Mucosa of gallbladder (tissue), 1 donor: ENCODE measurements at regions not wholly inside any gene's neighbourhood (a gene's known extent, or its start where the extent isn't known, plus 50 kb on each side); places are given as distances from the start of the nearest gene placed in this dataset.

Experiments used
- DNase-seq: peaks from one replicate; pipeline ENCODE4 v3.0.0-alpha.2; 2020; ENCODE audit warnings: low spot score
- donor health status: DM: no; HTN: no; CAD: no.

DNA sequence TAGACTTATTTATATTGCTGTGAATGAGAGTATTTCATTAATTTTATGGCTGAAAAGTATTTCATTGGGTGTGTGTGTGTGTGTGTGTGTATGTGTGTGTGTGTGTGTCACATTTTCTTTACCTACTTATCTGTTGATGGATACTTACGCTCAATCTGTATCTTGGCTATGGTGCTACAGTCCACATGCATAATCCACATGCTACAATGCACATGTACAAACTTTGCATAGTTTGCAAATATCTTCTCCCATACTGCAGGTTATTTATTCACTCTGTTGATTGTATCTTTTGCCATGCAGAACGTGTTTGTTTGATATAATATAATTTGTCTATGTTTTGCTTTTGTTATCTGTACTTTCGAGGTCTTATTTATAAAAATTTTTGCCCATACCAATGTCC is 167.8 kb downstream of the RAB28 start:
- DNase-seq, result no peak

- no peak for DNase-seq
These were observed 170.3 kb downstream of the RAB28 start for GRCh38 chr4:13313856-13314255.

- DNase-seq, result no peak
These were observed 171.9 kb downstream of the RAB28 start for GRCh38 chr4:13312264-13312663.

GRCh38 chr4:13309751-13310150 is 174.4 kb downstream of the RAB28 start:
- DNase-seq, result no peak

- DNase-seq, result no peak
These were observed 177.8 kb downstream of the RAB28 start for GRCh38 chr4:13306356-13306755.

DNA sequence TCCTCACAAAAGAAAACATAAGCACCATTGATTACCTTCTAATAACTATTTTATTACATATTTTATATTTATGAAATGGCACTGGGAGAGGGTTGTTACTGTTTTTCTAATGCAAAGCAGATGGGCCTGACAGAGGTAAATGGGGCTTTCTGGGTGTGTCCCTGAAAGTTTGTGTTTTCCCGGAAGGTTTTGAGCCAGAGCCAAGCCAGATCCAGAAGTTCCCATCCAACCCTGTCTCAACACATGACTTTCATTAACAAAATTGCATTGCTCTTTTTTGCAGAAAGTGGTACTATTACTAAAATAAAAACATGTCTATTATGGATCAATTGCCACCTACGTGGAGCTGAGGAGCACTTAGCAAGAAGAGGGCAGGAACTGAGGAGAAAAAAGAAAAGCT is 181.3 kb downstream of the RAB28 start:
- no peak for DNase-seq

- no peak for DNase-seq
These were observed 184.8 kb downstream of the RAB28 start for GRCh38 chr4:13299343-13299742.

- DNase-seq, result peak; percentile 44
These were observed 185.5 kb downstream of the RAB28 start for GRCh38 chr4:13298655-13299054.

GRCh38 chr4:13296986-13297385 is 187.2 kb downstream of the RAB28 start:
- DNase-seq, result no peak

- DNase-seq, result peak; percentile 18
These were observed 189.1 kb downstream of the RAB28 start for GRCh38 chr4:13294961-13295605.

DNA sequence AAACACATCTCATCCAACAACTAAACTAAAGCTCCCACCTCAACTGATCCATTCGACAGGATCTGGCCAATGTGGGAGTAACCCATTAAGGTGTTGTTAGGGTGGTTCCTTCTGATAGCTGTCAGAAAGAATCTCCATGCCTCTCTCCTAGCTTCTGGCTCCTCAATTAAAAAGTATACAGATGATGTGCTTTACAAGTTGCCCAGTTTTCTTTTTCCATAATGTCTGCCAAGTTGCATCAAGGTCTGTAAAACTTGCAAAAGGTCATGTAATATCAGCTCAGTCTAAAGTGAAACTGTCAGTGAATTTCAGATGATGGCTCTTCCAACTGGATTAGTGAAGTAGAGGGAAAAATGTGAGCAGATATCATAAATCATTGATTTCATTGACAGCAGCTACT is 191.8 kb downstream of the RAB28 start:
- no peak for DNase-seq

DNA sequence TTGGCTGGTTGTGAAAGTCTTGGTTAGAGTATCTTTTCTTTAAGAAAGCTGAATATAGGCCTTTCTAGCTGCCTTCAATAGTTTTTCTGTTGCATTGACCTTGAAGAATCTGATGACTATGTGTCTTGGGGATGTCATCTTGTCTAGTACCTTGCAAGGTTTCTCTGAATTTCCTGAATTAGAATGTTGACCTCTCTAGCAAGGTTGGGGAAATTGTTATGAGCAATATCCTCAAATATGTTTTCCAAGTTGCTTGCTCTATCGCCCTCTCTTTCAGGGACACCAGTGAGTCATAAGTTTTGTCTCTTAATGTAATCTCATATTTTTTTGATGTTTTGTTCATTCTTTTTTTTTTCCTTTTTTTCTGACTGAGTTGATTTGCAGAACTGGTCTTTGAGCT is 194.7 kb downstream of the RAB28 start:
- DNase-seq, result no peak

DNA sequence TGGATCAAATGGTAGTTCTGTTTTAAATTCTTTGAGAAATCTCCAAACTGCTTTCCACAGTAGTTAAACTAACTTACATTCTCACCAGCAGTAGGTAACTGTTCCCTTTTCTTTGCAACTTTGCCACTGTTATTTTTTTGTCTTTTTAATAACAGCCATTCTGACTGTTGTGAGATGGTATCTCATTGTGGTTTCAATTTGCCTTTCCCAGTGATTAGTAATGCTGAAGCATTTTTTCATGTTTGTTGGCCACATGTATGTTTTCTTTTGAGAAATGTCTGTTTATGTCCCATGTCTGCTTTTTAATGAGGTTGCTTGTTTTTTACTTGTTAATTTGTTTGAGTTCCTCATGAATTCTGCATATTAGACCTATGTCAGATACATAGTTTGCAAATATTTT is 198.8 kb downstream of the RAB28 start:
- DNase-seq, result no peak

GRCh38 chr4:13284932-13285331 is 199.2 kb downstream of the RAB28 start:
- no peak for DNase-seq

GRCh38 chr4:13276357-13276756 is 207.8 kb downstream of the RAB28 start:
- DNase-seq, result no peak

GRCh38 chr4:13268703-13269102 is 215.4 kb downstream of the RAB28 start:
- no peak for DNase-seq

GRCh38 chr4:13268165-13268564 is 216.0 kb downstream of the RAB28 start:
- DNase-seq, result no peak

DNA sequence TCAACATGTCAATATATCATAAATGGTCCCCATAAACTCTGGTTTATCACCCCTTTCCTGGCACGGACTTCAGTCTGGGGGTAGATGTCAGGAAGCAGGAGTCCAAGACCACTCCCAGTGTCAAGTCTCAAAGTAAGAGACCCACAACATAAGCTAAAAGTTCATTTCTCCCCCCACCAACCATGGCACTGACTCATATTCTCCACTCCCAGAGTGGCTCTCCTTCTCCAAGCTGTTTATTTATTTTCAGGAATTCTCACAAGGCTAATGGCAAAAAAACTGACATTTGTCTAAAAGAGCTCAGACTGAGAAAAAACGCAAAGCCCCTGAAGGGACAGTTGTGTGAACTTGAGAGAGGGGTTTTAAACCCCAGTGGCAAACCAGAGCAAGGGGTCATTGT is 217.0 kb downstream of the RAB28 start:
- DNase-seq, result no peak

DNA sequence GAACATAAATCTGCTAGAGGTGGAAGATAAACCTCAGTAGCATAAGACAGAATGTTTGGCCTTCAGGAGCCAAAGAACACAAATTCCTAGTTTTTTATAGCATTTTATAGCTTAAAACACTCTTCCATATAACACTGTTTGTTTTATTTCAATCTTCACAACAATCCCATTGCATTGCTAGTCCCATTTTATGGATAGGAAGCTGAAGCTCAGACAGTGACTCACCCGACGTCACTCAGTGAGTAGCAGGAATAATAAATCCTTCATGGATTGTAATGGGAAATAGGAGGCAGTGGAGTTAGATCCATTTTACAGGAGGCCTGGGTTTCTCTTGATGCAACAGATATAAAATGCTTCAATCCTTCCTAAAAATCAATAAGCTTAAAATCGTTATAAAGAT is 217.5 kb downstream of the RAB28 start:
- DNase-seq, result no peak

GRCh38 chr4:13263967-13264525 is 220.1 kb downstream of the RAB28 start:
- DNase-seq, result no peak

- no peak for DNase-seq
These were observed 221.3 kb downstream of the RAB28 start for GRCh38 chr4:13262816-13263215.

GRCh38 chr4:13261486-13262257 is 222.5 kb downstream of the RAB28 start:
- no peak for DNase-seq

DNA sequence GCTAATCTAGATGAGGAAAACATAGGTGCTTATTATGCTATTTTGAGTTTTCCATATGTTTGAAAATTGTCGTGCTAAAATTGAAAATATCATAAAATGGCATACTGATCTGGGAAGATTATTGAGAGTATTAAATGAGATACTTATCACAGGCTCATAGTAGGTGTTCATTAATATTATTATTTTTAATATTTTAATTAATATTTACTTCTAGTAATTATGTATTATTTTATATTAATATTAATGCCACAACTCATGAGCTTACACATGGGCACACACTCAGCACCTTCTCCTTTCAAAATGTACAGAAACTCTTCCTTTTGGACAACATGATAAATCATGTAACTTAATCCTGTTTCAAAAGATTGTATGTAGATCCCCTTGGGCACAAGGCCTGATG is 223.6 kb downstream of the RAB28 start:
- DNase-seq, result no peak
